PFSK-1 (cell line): ENCODE measurements at regions not wholly inside any gene's neighbourhood (a gene's known extent, or its start where the extent isn't known, plus 50 kb on each side); places are given as distances from the start of the nearest gene placed in this dataset.

Experiments used
- FOXP2 ChIP-seq: optimal IDR thresholded peaks from 2 replicates; pipeline ENCODE3; 2011; ENCODE audit warnings: borderline replicate concordance, control low read depth, inconsistent platforms; ENCODE audit not compliant: insufficient read depth; ENCODE audit errors: extremely low read length, extremely low read depth
- POLR2AphosphoS5 ChIP-seq: IDR thresholded peaks from 2 replicates; pipeline ENCODE4 v1.6.1; 2012; ENCODE audit warnings: low read depth, mild to moderate bottlenecking, control low read depth, low read length, moderate library complexity
- REST ChIP-seq, 2 experiments: IDR thresholded peaks; 2 replicates each; pipeline versions ENCODE4 v1.6.1 to v1.8.0; 2011 to 2012; ENCODE audit warnings: low read depth in 2 of 2, low read length in 2 of 2, control low read depth in 1 of 2, inconsistent platforms in 1 of 2, mild to moderate bottlenecking in 1 of 2, moderate library complexity in 1 of 2; ENCODE audit not compliant: insufficient read depth in 1 of 2
- SIN3A ChIP-seq: IDR thresholded peaks from 2 replicates; pipeline ENCODE4 v1.6.1; 2012; ENCODE audit warnings: mild to moderate bottlenecking, low read length, moderate library complexity, borderline replicate concordance; ENCODE audit not compliant: insufficient read depth
- TAF1 ChIP-seq: IDR thresholded peaks from 2 replicates; pipeline ENCODE4 v1.6.1; 2012; ENCODE audit warnings: low read length, control low read depth, borderline replicate concordance; ENCODE audit not compliant: insufficient read depth

DNA sequence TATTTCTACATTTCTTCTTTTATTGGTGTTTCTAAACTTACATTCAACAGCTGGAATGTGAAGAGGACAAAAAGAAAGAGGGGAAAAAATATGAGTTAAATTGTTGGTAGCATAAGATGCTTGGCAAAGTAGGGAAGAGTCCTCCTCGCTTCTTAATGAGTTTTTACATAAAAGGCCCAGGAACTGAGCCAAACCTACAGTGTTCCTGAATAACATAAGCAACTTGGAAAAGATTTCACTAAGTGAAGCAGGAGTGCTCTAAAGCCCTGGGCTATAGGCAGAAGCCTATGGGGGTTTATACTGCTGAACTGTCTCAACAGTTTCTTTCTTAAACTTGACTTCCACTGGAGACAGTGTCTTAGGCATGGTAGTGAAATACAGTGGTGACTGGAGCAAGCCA, 115.0 kb upstream of the USP25 start:
- TF ChIP-seq TAF1 (no peak), POLR2AphosphoS5 (no peak), FOXP2 (no peak), SIN3A (no peak), REST (IDR thresholded peaks at IDR 0.05; ENCODE audit: insufficient read depth in 1 of 2, low read depth in 2 of 2, low read length in 2 of 2) (no peak)

GRCh38 chr21:15616864-15617574, 112.8 kb upstream of the USP25 start:
- TF ChIP-seq REST (IDR thresholded peaks at IDR 0.05; ENCODE audit: insufficient read depth in 1 of 2, low read depth in 2 of 2, low read length in 2 of 2) (no peak), FOXP2 (no peak), TAF1 (no peak), POLR2AphosphoS5 (no peak), SIN3A (no peak)

DNA sequence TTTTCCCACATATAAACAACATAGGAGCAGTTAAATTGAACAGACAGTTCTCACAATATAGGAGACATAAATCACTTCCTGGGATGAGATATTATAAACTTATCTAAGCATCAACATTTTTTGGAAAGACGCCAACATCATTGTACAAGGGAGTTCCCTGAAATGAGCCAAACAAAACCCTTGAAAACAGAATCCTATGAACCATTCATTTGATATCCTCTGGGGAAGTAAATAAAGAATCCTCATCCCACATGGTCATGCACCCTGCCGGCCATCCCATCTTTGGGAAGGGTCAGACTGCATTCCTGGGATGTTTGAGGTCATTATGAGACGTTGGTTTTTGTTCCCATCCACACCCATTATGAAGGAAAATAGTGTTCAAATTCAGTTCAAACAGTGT, 111.8 kb upstream of the USP25 start:
- TF ChIP-seq SIN3A (0 out of 2 replicates have a peak, but pooled peaks have one; percentile 25), TAF1 (no peak; the same call in 1 of the 2 replicates)

- no peak for TF ChIP-seq REST (IDR thresholded peaks at IDR 0.05; ENCODE audit: insufficient read depth in 1 of 2, low read depth in 2 of 2, low read length in 2 of 2)
- TF ChIP-seq SIN3A = no peak
- TF ChIP-seq POLR2AphosphoS5 = no peak
- TF ChIP-seq TAF1 = no peak
Observed at GRCh38 chr21:15620892-15621291, 108.9 kb upstream of the USP25 start.

- TF ChIP-seq TAF1 (no peak), SIN3A (no peak), FOXP2 (no peak), REST (IDR thresholded peaks at IDR 0.05; ENCODE audit: insufficient read depth in 1 of 2, low read depth in 2 of 2, low read length in 2 of 2) (no peak), POLR2AphosphoS5 (no peak)
Observed at GRCh38 chr21:15624646-15625045, 105.1 kb upstream of the USP25 start.
